ENCODE measurements at regions not wholly inside any gene's neighbourhood (a gene's known extent, or its start where the extent isn't known, plus 50 kb on each side); places are given as distances from the start of the nearest gene placed in this dataset.

GRCh38 chr3:194990454-194991337, 280.3 kb downstream of the XXYLT1 start:
- no peak for TF ChIP-seq CTCF (IDR thresholded peaks at IDR 0.05; ENCODE audit: low read length, missing control alignments)
- no peak overlapping the region for H3K4me3 ChIP-seq (replicated peaks; ENCODE audit: low read depth, low read length)
- DNase-seq (ENCODE audit: low read depth): no peak

GRCh38 chr3:194991338-194991654, 279.7 kb downstream of the XXYLT1 start:
- no peak for TF ChIP-seq CTCF (IDR thresholded peaks at IDR 0.05; ENCODE audit: low read length, missing control alignments)
- DNase-seq (ENCODE audit: low read depth): no peak
- H3K4me3 ChIP-seq (replicated peaks; ENCODE audit: low read depth, low read length): no peak overlapping the region

GRCh38 chr3:194993896-194994295, 277.1 kb downstream of the XXYLT1 start:
- no peak for TF ChIP-seq CTCF (IDR thresholded peaks at IDR 0.05; ENCODE audit: low read length, missing control alignments)
- no peak for DNase-seq (ENCODE audit: low read depth)
- no peak overlapping the region for H3K4me3 ChIP-seq (replicated peaks; ENCODE audit: low read depth, low read length)

- DNase-seq (ENCODE audit: low read depth): no peak
- H3K4me3 ChIP-seq (replicated peaks; ENCODE audit: low read depth, low read length): no peak overlapping the region
- TF ChIP-seq CTCF (IDR thresholded peaks at IDR 0.05; ENCODE audit: low read length, missing control alignments): no peak
These were observed 276.4 kb downstream of the XXYLT1 start for GRCh38 chr3:194994551-194994981.

- no peak for TF ChIP-seq CTCF (IDR thresholded peaks at IDR 0.05; ENCODE audit: low read length, missing control alignments)
- H3K4me3 ChIP-seq (replicated peaks; ENCODE audit: low read depth, low read length): no peak overlapping the region
- DNase-seq (ENCODE audit: low read depth): no peak
These were observed 275.6 kb downstream of the XXYLT1 start for GRCh38 chr3:194995334-194995733.

GRCh38 chr3:194995922-194996321, 275.0 kb downstream of the XXYLT1 start:
- no peak for DNase-seq (ENCODE audit: low read depth)
- no peak overlapping the region for H3K4me3 ChIP-seq (replicated peaks; ENCODE audit: low read depth, low read length)
- no peak for TF ChIP-seq CTCF (IDR thresholded peaks at IDR 0.05; ENCODE audit: low read length, missing control alignments)

- TF ChIP-seq CTCF (IDR thresholded peaks at IDR 0.05; ENCODE audit: low read length, missing control alignments): no peak
- no peak for DNase-seq (ENCODE audit: low read depth)
- no peak overlapping the region for H3K4me3 ChIP-seq (replicated peaks; ENCODE audit: low read depth, low read length)
These were observed 274.2 kb downstream of the XXYLT1 start for GRCh38 chr3:194996746-194997145.

All from fibroblast of pulmonary artery (primary cell).